ENCODE measurements at regions not wholly inside any gene's neighbourhood (a gene's known extent, or its start where the extent isn't known, plus 50 kb on each side); places are given as distances from the start of the nearest gene placed in this dataset.

DNA sequence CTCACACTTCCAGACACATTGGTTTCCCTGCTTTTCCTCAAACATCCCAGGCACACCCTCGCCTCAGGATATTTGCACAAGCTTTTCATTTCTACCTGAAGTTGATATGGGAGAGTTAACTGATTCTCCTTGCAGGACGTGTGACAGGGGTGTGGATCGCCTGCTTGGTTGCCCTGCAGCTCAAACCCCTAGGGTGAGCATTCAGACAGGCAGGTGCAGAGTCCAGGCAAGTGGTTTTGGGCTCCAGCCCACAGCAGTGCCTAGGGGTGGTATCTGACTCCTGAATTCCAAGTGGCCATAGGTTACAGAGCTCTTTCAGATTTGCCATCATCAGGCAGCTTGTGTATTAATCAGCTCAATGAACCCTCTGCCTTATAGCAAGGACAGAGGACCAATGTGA lies 1104.2 kb upstream of the IGFBP7 start:
- TF ChIP-seq, protein P1, sequence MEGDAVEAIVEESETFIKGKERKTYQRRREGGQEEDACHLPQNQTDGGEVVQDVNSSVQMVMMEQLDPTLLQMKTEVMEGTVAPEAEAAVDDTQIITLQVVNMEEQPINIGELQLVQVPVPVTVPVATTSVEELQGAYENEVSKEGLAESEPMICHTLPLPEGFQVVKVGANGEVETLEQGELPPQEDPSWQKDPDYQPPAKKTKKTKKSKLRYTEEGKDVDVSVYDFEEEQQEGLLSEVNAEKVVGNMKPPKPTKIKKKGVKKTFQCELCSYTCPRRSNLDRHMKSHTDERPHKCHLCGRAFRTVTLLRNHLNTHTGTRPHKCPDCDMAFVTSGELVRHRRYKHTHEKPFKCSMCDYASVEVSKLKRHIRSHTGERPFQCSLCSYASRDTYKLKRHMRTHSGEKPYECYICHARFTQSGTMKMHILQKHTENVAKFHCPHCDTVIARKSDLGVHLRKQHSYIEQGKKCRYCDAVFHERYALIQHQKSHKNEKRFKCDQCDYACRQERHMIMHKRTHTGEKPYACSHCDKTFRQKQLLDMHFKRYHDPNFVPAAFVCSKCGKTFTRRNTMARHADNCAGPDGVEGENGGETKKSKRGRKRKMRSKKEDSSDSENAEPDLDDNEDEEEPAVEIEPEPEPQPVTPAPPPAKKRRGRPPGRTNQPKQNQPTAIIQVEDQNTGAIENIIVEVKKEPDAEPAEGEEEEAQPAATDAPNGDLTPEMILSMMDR (IDR thresholded peaks at IDR 0.05) = no peak
- no peak for TF ChIP-seq POLR2AphosphoS5 (IDR thresholded peaks at IDR 0.05)
